GM23338 (cell line): ENCODE measurements at regions not wholly inside any gene's neighbourhood (a gene's known extent, or its start where the extent isn't known, plus 50 kb on each side); places are given as distances from the start of the nearest gene placed in this dataset.

Experiments
- CTCF ChIP-seq, 2 experiments: fragments of 200-600 bp in 1 of 2; sonication (generic) in 1 of 2; conservative IDR thresholded peaks; 2 replicates each; pipeline versions ENCODE4 v1.5.1 to v1.6.1; 2016 to 2017; ENCODE audit warnings: antibody characterized with exemption in 2 of 2, low read depth in 2 of 2, mild to moderate bottlenecking in 2 of 2, moderate library complexity in 1 of 2
- EZH2 ChIP-seq: fragments of 200-600 bp; sonication (generic); IDR thresholded peaks from one replicate; pipeline ENCODE4 v1.8.0; 2017; ENCODE audit warnings: antibody characterized with exemption, mild to moderate bottlenecking, low read depth; ENCODE audit not compliant: unreplicated experiment
- EZH2phosphoT487 ChIP-seq: fragments of 200-600 bp; sonication (generic); IDR thresholded peaks from one replicate; pipeline ENCODE4 v1.8.1; 2018; ENCODE audit warnings: antibody characterized with exemption; ENCODE audit not compliant: unreplicated experiment
- POLR2AphosphoS5 ChIP-seq: IDR thresholded peaks from 2 replicates; pipeline ENCODE4 v1.6.1; 2016; ENCODE audit warnings: antibody characterized with exemption, low read depth
- REST ChIP-seq: IDR thresholded peaks from one replicate; pipeline ENCODE4 v1.6.1; 2018; ENCODE audit warnings: antibody characterized with exemption; ENCODE audit not compliant: unreplicated experiment
- ZNF114 ChIP-seq: fragments of 250-450 bp; sonication (Bioruptor Pico); IDR thresholded peaks from 2 replicates; pipeline ENCODE4 v1.5.0; 2020; ENCODE audit warnings: mild to moderate bottlenecking, moderate library complexity
- ZNF331 ChIP-seq: fragments of 250-450 bp; sonication (Bioruptor Pico); IDR thresholded peaks from 2 replicates; pipeline ENCODE4 v1.5.0; 2020; ENCODE audit warnings: low read depth, mild to moderate bottlenecking, moderate library complexity

GRCh38 chr6:164022632-164023031 lies 608.1 kb downstream of the QKI start:
- TF ChIP-seq ZNF114 (no peak), CTCF (conservative IDR thresholded peaks at IDR 0.05; ENCODE audit: low read depth in 2 of 2) (no peak), EZH2phosphoT487 (no peak), EZH2 (no peak), ZNF331 (CRISPR knock-in tag) (no peak), REST (no peak), POLR2AphosphoS5 (no peak)
